ENCODE measurements at regions not wholly inside any gene's neighbourhood (a gene's known extent, or its start where the extent isn't known, plus 50 kb on each side); places are given as distances from the start of the nearest gene placed in this dataset.

DNA sequence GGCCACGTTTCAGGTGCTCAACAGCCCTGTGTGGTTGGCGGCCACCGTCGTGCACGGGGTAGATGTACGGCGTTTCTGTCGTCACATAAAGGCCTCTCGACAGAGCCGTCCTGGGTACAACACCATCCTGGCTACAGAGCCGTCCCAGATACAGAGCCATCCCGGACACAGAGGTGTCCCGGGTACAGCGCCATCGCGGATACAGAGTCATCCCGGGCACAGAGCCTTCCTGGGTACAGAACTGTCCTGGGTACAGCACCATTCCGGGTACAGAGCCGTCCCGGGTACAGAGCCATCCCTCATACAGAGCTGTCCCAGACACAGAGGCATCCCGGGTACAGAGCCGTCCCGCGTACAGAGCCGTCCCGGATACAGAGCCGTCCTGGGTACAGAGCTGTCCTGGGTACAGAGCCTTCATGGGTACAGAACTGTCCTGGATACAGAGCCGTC lies 222.7 kb upstream of the SOX1 start:
- TF ChIP-seq POLR2A (IDR thresholded peaks at IDR 0.05) (no peak), POLR2AphosphoS5 (IDR thresholded peaks at IDR 0.05) (no peak), EP300 (IDR thresholded peaks at IDR 0.05) (no peak), CTCF (IDR thresholded peaks at IDR 0.05) (no peak)
- H3K9me3 ChIP-seq = no peaks in the 10 kb centered on the region
- H3K36me3 ChIP-seq = no peaks in the 10 kb centered on the region
- 97% methylated on average over 12 of the region's 28 CpGs for WGBS
- peaks cover 18% of the 10 kb centered on the region for H3K27me3 ChIP-seq
- H3K4me3 ChIP-seq = no peak overlapping the region
- H3K4me1 ChIP-seq = no peaks in the 10 kb centered on the region
- no peak for DNase-seq (ENCODE audit: low spot score in 2 of 2)
- H3K27ac ChIP-seq = no peak overlapping the region

GRCh38 chr13:111844682-111845081 lies 222.3 kb upstream of the SOX1 start:
- Histone ChIP-seq H3K27me3 (peaks cover 18% of the 10 kb centered on the region), H3K9me3 (no peaks in the 10 kb centered on the region), H3K36me3 (no peaks in the 10 kb centered on the region), H3K4me3 (no peak overlapping the region), H3K27ac (no peak overlapping the region), H3K4me1 (no peaks in the 10 kb centered on the region)
- 89% methylated on average over 13 of the region's 20 CpGs for WGBS
- no peak for DNase-seq (ENCODE audit: low spot score in 2 of 2)
- no peak for TF ChIP-seq POLR2A (IDR thresholded peaks at IDR 0.05)
- TF ChIP-seq CTCF (IDR thresholded peaks at IDR 0.05) = no peak
- TF ChIP-seq POLR2AphosphoS5 (IDR thresholded peaks at IDR 0.05) = no peak
- TF ChIP-seq EP300 (IDR thresholded peaks at IDR 0.05) = no peak

GRCh38 chr13:111845621-111846351 lies 221.2 kb upstream of the SOX1 start:
- no peaks in the 10 kb centered on the region for H3K4me1 ChIP-seq
- H3K27ac ChIP-seq = no peak overlapping the region
- no peaks in the 10 kb centered on the region for H3K36me3 ChIP-seq
- 5% methylated on average over 10 of the region's 29 CpGs for WGBS
- peaks cover 18% of the 10 kb centered on the region for H3K27me3 ChIP-seq
- TF ChIP-seq CTCF (IDR thresholded peaks at IDR 0.05) (no peak), EP300 (IDR thresholded peaks at IDR 0.05) (no peak), POLR2A (IDR thresholded peaks at IDR 0.05) (no peak), POLR2AphosphoS5 (IDR thresholded peaks at IDR 0.05) (no peak)
- no peak overlapping the region for H3K4me3 ChIP-seq
- DNase-seq (ENCODE audit: low spot score in 2 of 2) = no peak
- H3K9me3 ChIP-seq = no peaks in the 10 kb centered on the region

DNA sequence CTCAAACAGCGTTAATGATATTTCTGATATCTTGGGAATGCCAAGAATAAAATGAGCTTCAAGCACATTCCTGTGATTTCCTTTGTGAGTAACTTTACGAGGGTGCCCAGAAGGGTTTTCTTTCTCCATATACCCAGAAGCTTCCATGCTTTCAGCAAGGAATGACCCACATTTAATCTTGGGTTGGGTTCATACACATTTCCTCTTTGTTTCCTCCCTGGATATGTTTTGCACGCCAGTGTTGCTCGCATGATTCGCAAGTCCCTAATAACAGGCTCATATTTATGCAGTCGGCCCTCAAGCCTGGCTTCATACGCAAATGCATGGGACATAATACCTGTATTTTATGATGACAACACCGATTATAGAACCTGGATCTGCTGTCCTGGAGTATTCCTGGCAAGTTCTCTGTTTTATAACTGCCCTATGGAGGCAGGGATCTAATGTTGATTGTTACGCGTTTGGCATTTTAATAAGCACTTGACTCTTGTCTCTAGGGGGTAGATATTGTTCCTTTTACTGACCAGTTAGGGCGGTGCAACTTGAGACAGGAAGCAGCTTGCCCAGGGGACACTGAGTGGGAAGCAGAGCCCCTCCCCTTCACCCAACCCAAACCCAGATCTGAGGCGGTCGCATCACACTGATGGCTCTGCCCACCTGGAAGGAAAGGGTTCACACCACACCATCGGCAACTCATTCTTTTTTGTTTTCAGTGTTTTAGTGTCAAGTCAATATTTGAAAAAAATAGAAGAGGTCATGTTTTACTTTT lies 220.4 kb upstream of the SOX1 start:
- WGBS = 24% methylated on average over 14 of the region's 14 CpGs

More for the DNA sequence above, 220.4 kb upstream of the SOX1 start:
- Histone ChIP-seq H3K4me1 (no peaks in the 10 kb centered on the region), H3K27ac (no peak overlapping the region), H3K36me3 (no peaks in the 10 kb centered on the region), H3K4me3 (no peak overlapping the region), H3K27me3 (peaks cover 18% of the 10 kb centered on the region), H3K9me3 (no peaks in the 10 kb centered on the region)
- no peak for TF ChIP-seq POLR2A (IDR thresholded peaks at IDR 0.05)
- TF ChIP-seq POLR2AphosphoS5 (IDR thresholded peaks at IDR 0.05) = no peak
- no peak for TF ChIP-seq CTCF (IDR thresholded peaks at IDR 0.05)
- no peak for TF ChIP-seq EP300 (IDR thresholded peaks at IDR 0.05)
- no peak for DNase-seq (ENCODE audit: low spot score in 2 of 2)

Measured in suprapubic skin (tissue), 4 donors.